ENCODE measurements at regions not wholly inside any gene's neighbourhood (a gene's known extent, or its start where the extent isn't known, plus 50 kb on each side); places are given as distances from the start of the nearest gene placed in this dataset.

DNA sequence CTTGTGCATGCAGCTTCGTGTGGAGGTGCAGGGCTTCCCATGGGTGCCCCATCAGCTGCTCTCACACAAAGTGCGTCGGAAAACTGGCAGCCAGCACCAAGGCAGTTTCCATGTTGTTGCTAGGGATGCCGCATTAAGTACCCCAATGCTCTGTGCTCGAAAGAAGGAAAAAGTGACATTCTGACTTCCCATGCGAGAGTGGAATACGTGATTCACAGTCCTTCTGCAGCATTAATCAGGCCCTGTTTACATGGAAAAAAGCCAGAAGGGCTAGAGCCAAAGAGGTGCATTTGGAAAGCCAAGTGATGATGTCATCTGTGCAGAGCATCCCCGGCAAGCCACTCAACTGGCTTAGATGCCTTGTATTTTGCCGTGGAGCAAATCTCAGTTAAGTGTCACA is 258.3 kb downstream of the GATA3 start:
- TF ChIP-seq, protein P1, sequence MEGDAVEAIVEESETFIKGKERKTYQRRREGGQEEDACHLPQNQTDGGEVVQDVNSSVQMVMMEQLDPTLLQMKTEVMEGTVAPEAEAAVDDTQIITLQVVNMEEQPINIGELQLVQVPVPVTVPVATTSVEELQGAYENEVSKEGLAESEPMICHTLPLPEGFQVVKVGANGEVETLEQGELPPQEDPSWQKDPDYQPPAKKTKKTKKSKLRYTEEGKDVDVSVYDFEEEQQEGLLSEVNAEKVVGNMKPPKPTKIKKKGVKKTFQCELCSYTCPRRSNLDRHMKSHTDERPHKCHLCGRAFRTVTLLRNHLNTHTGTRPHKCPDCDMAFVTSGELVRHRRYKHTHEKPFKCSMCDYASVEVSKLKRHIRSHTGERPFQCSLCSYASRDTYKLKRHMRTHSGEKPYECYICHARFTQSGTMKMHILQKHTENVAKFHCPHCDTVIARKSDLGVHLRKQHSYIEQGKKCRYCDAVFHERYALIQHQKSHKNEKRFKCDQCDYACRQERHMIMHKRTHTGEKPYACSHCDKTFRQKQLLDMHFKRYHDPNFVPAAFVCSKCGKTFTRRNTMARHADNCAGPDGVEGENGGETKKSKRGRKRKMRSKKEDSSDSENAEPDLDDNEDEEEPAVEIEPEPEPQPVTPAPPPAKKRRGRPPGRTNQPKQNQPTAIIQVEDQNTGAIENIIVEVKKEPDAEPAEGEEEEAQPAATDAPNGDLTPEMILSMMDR (IDR thresholded peaks at IDR 0.05): no peak
- no peak for TF ChIP-seq POLR2AphosphoS5 (IDR thresholded peaks at IDR 0.05; ENCODE audit: insufficient read depth in 1 of 2, low read depth in 1 of 2)
